Glutamatergic neuron (in vitro differentiated cells): ENCODE measurements at regions not wholly inside any gene's neighbourhood (a gene's known extent, or its start where the extent isn't known, plus 50 kb on each side); places are given as distances from the start of the nearest gene placed in this dataset.

ENCODE experiments used
- DNase-seq: peaks from one replicate; pipeline ENCODE4 v3.0.0; 2022
- H3K27ac Mint-ChIP-seq: one replicate; pipeline ENCODE4 v1.8.0; 2020; ENCODE audit warnings: mild to moderate bottlenecking, mixed read lengths, inconsistent platforms; ENCODE audit not compliant: unreplicated experiment
- H3K27me3 Mint-ChIP-seq: one replicate; pipeline ENCODE4 v1.8.0; 2020; ENCODE audit warnings: mild to moderate bottlenecking, moderate library complexity, mixed read lengths, inconsistent platforms; ENCODE audit not compliant: unreplicated experiment
- H3K36me3 Mint-ChIP-seq: one replicate; pipeline ENCODE4 v1.8.0; 2020; ENCODE audit warnings: mild to moderate bottlenecking, mixed read lengths, inconsistent platforms; ENCODE audit not compliant: unreplicated experiment
- H3K4me1 Mint-ChIP-seq: one replicate; pipeline ENCODE4 v1.8.0; 2020; ENCODE audit warnings: mild to moderate bottlenecking, low read depth, mixed read lengths, inconsistent platforms; ENCODE audit not compliant: unreplicated experiment
- H3K4me3 Mint-ChIP-seq: one replicate; pipeline ENCODE4 v1.8.0; 2020; ENCODE audit warnings: mild to moderate bottlenecking, mixed read lengths, inconsistent platforms; ENCODE audit not compliant: unreplicated experiment
- H3K9me3 Mint-ChIP-seq: one replicate; pipeline ENCODE4 v1.8.0; 2020; ENCODE audit warnings: mild to moderate bottlenecking, moderate library complexity, mixed read lengths, inconsistent platforms; ENCODE audit not compliant: unreplicated experiment
- CTCF ChIP-seq: fragments of 200-600 bp; sonication (generic); IDR thresholded peaks from one replicate; pipeline ENCODE4 v1.5.0; 2021; ENCODE audit not compliant: partially characterized antibody, unreplicated experiment

GRCh38 chr11:92897487-92897886, 72.0 kb upstream of the MTNR1B start:
- Mint-ChIP-seq H3K4me3 (no peak overlapping the region), H3K27ac (no peak overlapping the region), H3K27me3 (peaks cover 3% of the 10 kb centered on the region), H3K9me3 (no peaks in the 10 kb centered on the region), H3K4me1 (peaks cover 5% of the 10 kb centered on the region), H3K36me3 (no peaks in the 10 kb centered on the region)
- TF ChIP-seq CTCF = no peak
- DNase-seq = no peak

GRCh38 chr11:92902417-92902816, 67.0 kb upstream of the MTNR1B start:
- H3K27ac Mint-ChIP-seq = no peak overlapping the region
- no peaks in the 10 kb centered on the region for H3K36me3 Mint-ChIP-seq
- no peak for TF ChIP-seq CTCF
- no peaks in the 10 kb centered on the region for H3K9me3 Mint-ChIP-seq
- H3K4me3 Mint-ChIP-seq = no peak overlapping the region
- DNase-seq = no peak
- H3K4me1 Mint-ChIP-seq = no peaks in the 10 kb centered on the region
- peaks cover 3% of the 10 kb centered on the region for H3K27me3 Mint-ChIP-seq

- Mint-ChIP-seq H3K4me1 (no peaks in the 10 kb centered on the region), H3K27me3 (peaks cover 3% of the 10 kb centered on the region), H3K36me3 (no peaks in the 10 kb centered on the region), H3K4me3 (no peak overlapping the region), H3K27ac (no peak overlapping the region), H3K9me3 (peaks cover 4% of the 10 kb centered on the region)
- no peak for TF ChIP-seq CTCF
- no peak for DNase-seq
These were observed 61.8 kb upstream of the MTNR1B start for GRCh38 chr11:92907671-92908070.

- no peak overlapping the region for H3K4me3 Mint-ChIP-seq
- DNase-seq = no peak
- no peak overlapping the region for H3K27ac Mint-ChIP-seq
- peaks cover 3% of the 10 kb centered on the region for H3K27me3 Mint-ChIP-seq
- H3K9me3 Mint-ChIP-seq = peaks cover 6% of the 10 kb centered on the region
- no peak for TF ChIP-seq CTCF
- H3K4me1 Mint-ChIP-seq = no peaks in the 10 kb centered on the region
- no peaks in the 10 kb centered on the region for H3K36me3 Mint-ChIP-seq
These were observed 60.2 kb upstream of the MTNR1B start for GRCh38 chr11:92909214-92909613.

GRCh38 chr11:92911478-92911877, 58.0 kb upstream of the MTNR1B start:
- peaks cover 10% of the 10 kb centered on the region for H3K9me3 Mint-ChIP-seq
- no peaks in the 10 kb centered on the region for H3K4me1 Mint-ChIP-seq
- H3K4me3 Mint-ChIP-seq = no peak overlapping the region
- no peak for TF ChIP-seq CTCF
- DNase-seq = no peak
- peaks cover 3% of the 10 kb centered on the region for H3K27me3 Mint-ChIP-seq
- H3K36me3 Mint-ChIP-seq = no peaks in the 10 kb centered on the region
- no peak overlapping the region for H3K27ac Mint-ChIP-seq
